GM18505 (cell line): ENCODE measurements at regions not wholly inside any gene's neighbourhood (a gene's known extent, or its start where the extent isn't known, plus 50 kb on each side); places are given as distances from the start of the nearest gene placed in this dataset.
A peak's percentile ranks its signal among the peaks of the same experiment; 100 is the strongest.

Experiments used
- ATAC-seq: cut with Tn5 transposase; IDR thresholded peaks from one replicate; pipeline ENCODE4 v1.9.1; 2021; ENCODE audit not compliant: unreplicated experiment
- POLR2A ChIP-seq: IDR thresholded peaks from 4 replicates; pipeline ENCODE4 v1.6.1; 2011; ENCODE audit warnings: borderline replicate concordance; ENCODE audit not compliant: insufficient read depth, insufficient read length; ENCODE audit errors: extremely low read depth

- no peak for TF ChIP-seq POLR2A
- ATAC-seq = peak; percentile 90
Measured at GRCh38 chr9:95822583-95823431, 52.7 kb upstream of the ERCC6L2 start.

GRCh38 chr9:95822015-95822414 is 53.5 kb upstream of the ERCC6L2 start:
- no peak for TF ChIP-seq POLR2A
- ATAC-seq = no peak

- TF ChIP-seq POLR2A = no peak
- ATAC-seq = no peak
Measured at GRCh38 chr9:95820074-95820473, 55.4 kb upstream of the ERCC6L2 start.

GRCh38 chr9:95819636-95820035 is 55.9 kb upstream of the ERCC6L2 start:
- ATAC-seq = no peak
- no peak for TF ChIP-seq POLR2A

- ATAC-seq = no peak
- TF ChIP-seq POLR2A = no peak
Measured at GRCh38 chr9:95817205-95817604, 58.3 kb upstream of the ERCC6L2 start.

GRCh38 chr9:95816716-95817115 is 58.8 kb upstream of the ERCC6L2 start:
- ATAC-seq = no peak
- TF ChIP-seq POLR2A = no peak

- no peak for TF ChIP-seq POLR2A
- no peak for ATAC-seq
Measured at GRCh38 chr9:95815961-95816360, 59.5 kb upstream of the ERCC6L2 start.

GRCh38 chr9:95815133-95815532 is 60.4 kb upstream of the ERCC6L2 start:
- no peak for ATAC-seq
- TF ChIP-seq POLR2A = no peak

- TF ChIP-seq POLR2A = no peak
- no peak for ATAC-seq
Measured at GRCh38 chr9:95813923-95814322, 61.6 kb upstream of the ERCC6L2 start.

GRCh38 chr9:95810814-95811213 is 64.7 kb upstream of the ERCC6L2 start:
- no peak for ATAC-seq
- no peak for TF ChIP-seq POLR2A

GRCh38 chr9:95810133-95810532 is 65.4 kb upstream of the ERCC6L2 start:
- ATAC-seq = no peak
- TF ChIP-seq POLR2A = no peak

GRCh38 chr9:95809686-95810085 is 65.8 kb upstream of the ERCC6L2 start:
- no peak for ATAC-seq
- TF ChIP-seq POLR2A = no peak

GRCh38 chr9:95808011-95808410 is 67.5 kb upstream of the ERCC6L2 start:
- ATAC-seq = no peak
- TF ChIP-seq POLR2A = no peak

GRCh38 chr9:95807326-95807947 is 68.1 kb upstream of the ERCC6L2 start:
- no peak for TF ChIP-seq POLR2A
- ATAC-seq = no peak
